ES-I3 (cell line): ENCODE measurements at regions not wholly inside any gene's neighbourhood (a gene's known extent, or its start where the extent isn't known, plus 50 kb on each side); places are given as distances from the start of the nearest gene placed in this dataset.
"Not testable (repeated sequence)": the region's sequence is repeated elsewhere in the genome, so short reads cannot be mapped to it uniquely, and the experiment has no call there.

Experiments used
- H3K36me3 ChIP-seq: 2 replicates; pipeline ENCODE4 v1.6.1; 2013; ENCODE audit warnings: mild to moderate bottlenecking, low read length, control low read depth, moderate library complexity; ENCODE audit not compliant: insufficient read depth
- H3K4me1 ChIP-seq: 2 replicates; pipeline ENCODE4 v1.6.1; 2013; ENCODE audit warnings: mild to moderate bottlenecking, control low read depth, low read length; ENCODE audit not compliant: insufficient read depth
- H3K9ac ChIP-seq: 2 replicates; pipeline ENCODE4 v1.6.1; 2013; ENCODE audit warnings: low read depth, mild to moderate bottlenecking, low read length, moderate library complexity
- H3K9me3 ChIP-seq: 2 replicates; pipeline ENCODE4 v1.6.1; 2013; ENCODE audit warnings: mild to moderate bottlenecking, low read length, moderate library complexity; ENCODE audit not compliant: control insufficient read depth, insufficient read depth

GRCh38 chr6:140398076-140398475 lies 1023.6 kb upstream of the CITED2 start:
- no peaks in the 10 kb centered on the region for H3K9me3 ChIP-seq
- no peaks in the 10 kb centered on the region for H3K36me3 ChIP-seq
- H3K9ac ChIP-seq, result no peak overlapping the region
- no peaks in the 10 kb centered on the region for H3K4me1 ChIP-seq

- no peaks in the 10 kb centered on the region for H3K36me3 ChIP-seq
- no peaks in the 10 kb centered on the region for H3K4me1 ChIP-seq
- no peak overlapping the region for H3K9ac ChIP-seq
- no peaks in the 10 kb centered on the region for H3K9me3 ChIP-seq
These were observed 1022.7 kb upstream of the CITED2 start for GRCh38 chr6:140397106-140397505.

- Histone ChIP-seq H3K9me3 (no peaks in the 10 kb centered on the region; the same call in 1 of the 2 replicates), H3K4me1 (no peaks in the 10 kb centered on the region), H3K36me3 (no peaks in the 10 kb centered on the region), H3K9ac (no peak overlapping the region)
These were observed 1019.5 kb upstream of the CITED2 start for GRCh38 chr6:140393665-140394540.

GRCh38 chr6:140388815-140389214 lies 1014.4 kb upstream of the CITED2 start:
- Histone ChIP-seq H3K4me1 (no peaks in the 10 kb centered on the region), H3K9me3 (peaks cover 6% of the 10 kb centered on the region), H3K9ac (no peak overlapping the region), H3K36me3 (no peaks in the 10 kb centered on the region)

GRCh38 chr6:140388192-140388802 lies 1013.8 kb upstream of the CITED2 start:
- Histone ChIP-seq H3K36me3 (no peaks in the 10 kb centered on the region), H3K9me3 (peaks cover 6% of the 10 kb centered on the region), H3K9ac (no peak overlapping the region), H3K4me1 (no peaks in the 10 kb centered on the region)

- no peaks in the 10 kb centered on the region for H3K4me1 ChIP-seq
- no peak overlapping the region for H3K9ac ChIP-seq
- H3K9me3 ChIP-seq, result peaks cover 6% of the 10 kb centered on the region
- no peaks in the 10 kb centered on the region for H3K36me3 ChIP-seq
These were observed 1011.2 kb upstream of the CITED2 start for GRCh38 chr6:140385679-140386078.

- Histone ChIP-seq H3K36me3 (0 out of 2 replicates have a peak, but pooled peaks cover 2% of the 10 kb centered on the region), H3K4me1 (no peaks in the 10 kb centered on the region), H3K9ac (no peak overlapping the region), H3K9me3 (peaks cover 6% of the 10 kb centered on the region)
These were observed 1007.9 kb upstream of the CITED2 start for GRCh38 chr6:140382355-140382754.

- Histone ChIP-seq H3K4me1 (no peaks in the 10 kb centered on the region), H3K36me3 (0 out of 2 replicates have a peak, but pooled peaks cover 2% of the 10 kb centered on the region), H3K9ac (no peak overlapping the region), H3K9me3 (0 out of 2 replicates have a peak, but pooled peaks cover 3% of the 10 kb centered on the region)
These were observed 1006.2 kb upstream of the CITED2 start for GRCh38 chr6:140380427-140381218.

GRCh38 chr6:140379919-140380318 lies 1005.5 kb upstream of the CITED2 start:
- Histone ChIP-seq H3K4me1 (no peaks in the 10 kb centered on the region), H3K36me3 (0 out of 2 replicates have a peak, but pooled peaks cover 2% of the 10 kb centered on the region), H3K9ac (no peak overlapping the region), H3K9me3 (0 out of 2 replicates have a peak, but pooled peaks cover 4% of the 10 kb centered on the region)

- H3K9ac ChIP-seq, result no peak overlapping the region
- peaks cover 5% of the 10 kb centered on the region; the same call in 1 of the 2 replicates for H3K9me3 ChIP-seq
- peaks cover 5% of the 10 kb centered on the region; the same call in 1 of the 2 replicates for H3K4me1 ChIP-seq
- H3K36me3 ChIP-seq, result 0 out of 2 replicates have a peak, but pooled peaks cover 2% of the 10 kb centered on the region
These were observed 1001.8 kb upstream of the CITED2 start for GRCh38 chr6:140376209-140376608.

- H3K9ac ChIP-seq, H3K4me1 ChIP-seq, H3K36me3 ChIP-seq, H3K9me3 ChIP-seq: not testable (repeated sequence)
These were observed 999.3 kb upstream of the CITED2 start for GRCh38 chr6:140373728-140374127.

- Histone ChIP-seq H3K9me3 (peaks cover 5% of the 10 kb centered on the region; the same call in 1 of the 2 replicates), H3K9ac (no peak overlapping the region), H3K36me3 (no peaks in the 10 kb centered on the region), H3K4me1 (peaks cover 9% of the 10 kb centered on the region; the same call in 1 of the 2 replicates)
These were observed 997.6 kb upstream of the CITED2 start for GRCh38 chr6:140372064-140372463.

- Histone ChIP-seq H3K4me1 (peaks cover 9% of the 10 kb centered on the region; the same call in 1 of the 2 replicates), H3K9ac (no peak overlapping the region), H3K36me3 (no peaks in the 10 kb centered on the region), H3K9me3 (peaks cover 5% of the 10 kb centered on the region; the same call in 1 of the 2 replicates)
These were observed 996.8 kb upstream of the CITED2 start for GRCh38 chr6:140370976-140371870.
